ENCODE measurements at regions not wholly inside any gene's neighbourhood (a gene's known extent, or its start where the extent isn't known, plus 50 kb on each side); places are given as distances from the start of the nearest gene placed in this dataset.

- no peak for TF ChIP-seq CTCF (IDR thresholded peaks at IDR 0.05)
- FAIRE-seq, result no peak
- WGBS, 2 donors, result 55 to 61% methylated on average over 10 of the region's 10 CpGs
Observed at GRCh38 chr14:46063872-46064271, 587.7 kb downstream of the RPL10L start.

GRCh38 chr14:46058964-46059563 lies 592.5 kb downstream of the RPL10L start:
- H3K4me3 ChIP-seq, result no peak overlapping the region
- FAIRE-seq (no peak), ATAC-seq (no peak), DNase-seq (no peak)
- no peaks in the 10 kb centered on the region for H3K4me1 ChIP-seq
- intact Hi-C loops (cut with DNase I), result no loop called here
- H3K9me3 ChIP-seq, result no peaks in the 10 kb centered on the region
- H3K36me3 ChIP-seq, result no peaks in the 10 kb centered on the region
- no peak for TF ChIP-seq CTCF (IDR thresholded peaks at IDR 0.05)
- H3K27ac ChIP-seq, result no peak overlapping the region
- WGBS, 2 donors, result 40 to 49% methylated on average over 4 of the region's 4 CpGs
- no peaks in the 10 kb centered on the region for H3K27me3 ChIP-seq

More at GRCh38 chr14:46063872-46064271, 587.7 kb downstream of the RPL10L start:
- Histone ChIP-seq H3K4me1 (no peaks in the 10 kb centered on the region), H3K4me3 (no peak overlapping the region), H3K27me3 (no peaks in the 10 kb centered on the region), H3K9me3 (no peaks in the 10 kb centered on the region), H3K36me3 (no peaks in the 10 kb centered on the region), H3K27ac (no peak overlapping the region)
- ATAC-seq (no peak), DNase-seq (no peak)
- intact Hi-C loops (cut with DNase I), result no loop called here

- Histone ChIP-seq H3K9me3 (no peaks in the 10 kb centered on the region), H3K36me3 (no peaks in the 10 kb centered on the region), H3K4me3 (no peak overlapping the region), H3K4me1 (no peaks in the 10 kb centered on the region), H3K27me3 (no peaks in the 10 kb centered on the region), H3K27ac (no peak overlapping the region)
- FAIRE-seq (no peak), DNase-seq (no peak), ATAC-seq (no peak)
- no peak for TF ChIP-seq CTCF (IDR thresholded peaks at IDR 0.05)
- intact Hi-C loops (cut with DNase I), result no loop called here
Observed at GRCh38 chr14:46057799-46058198, 593.8 kb downstream of the RPL10L start.

- H3K9me3 ChIP-seq, result no peaks in the 10 kb centered on the region
- no peaks in the 10 kb centered on the region for H3K4me1 ChIP-seq
- intact Hi-C loops (cut with DNase I), result no loop called here
- no peaks in the 10 kb centered on the region for H3K27me3 ChIP-seq
- no peak overlapping the region for H3K4me3 ChIP-seq
- no peaks in the 10 kb centered on the region for H3K36me3 ChIP-seq
- TF ChIP-seq CTCF (IDR thresholded peaks at IDR 0.05), result no peak
- DNase-seq (no peak), ATAC-seq (no peak), FAIRE-seq (no peak)
- no peak overlapping the region for H3K27ac ChIP-seq
- WGBS, 2 donors, result 7 to 14% methylated on average over 2 of the region's 2 CpGs
Observed at GRCh38 chr14:46054526-46054925, 597.1 kb downstream of the RPL10L start.

GRCh38 chr14:46053221-46053620 lies 598.4 kb downstream of the RPL10L start:
- Histone ChIP-seq H3K36me3 (no peaks in the 10 kb centered on the region), H3K27ac (no peak overlapping the region), H3K27me3 (no peaks in the 10 kb centered on the region), H3K4me1 (no peaks in the 10 kb centered on the region), H3K4me3 (no peak overlapping the region), H3K9me3 (no peaks in the 10 kb centered on the region)
- DNase-seq (no peak), ATAC-seq (no peak), FAIRE-seq (peak; percentile 23)
- TF ChIP-seq CTCF (IDR thresholded peaks at IDR 0.05), result no peak
- 67 to 83% methylated on average over 1 of the region's 1 CpG for WGBS, 2 donors
- intact Hi-C loops (cut with DNase I), result no loop called here

Measured in pancreas (tissue), 10 donors.